Gastroesophageal sphincter (tissue), 3 donors: ENCODE measurements at regions not wholly inside any gene's neighbourhood (a gene's known extent, or its start where the extent isn't known, plus 50 kb on each side); places are given as distances from the start of the nearest gene placed in this dataset.

Experiments used
- CTCF ChIP-seq, 4 experiments: fragments of 200-600 bp in 2 of 4; fragments of 450-650 bp in 2 of 4; sonication (generic) in 1 of 4; IDR thresholded peaks; one replicate each; pipeline ENCODE4 v1.5.1; 2017 to 2019; ENCODE audit warnings: antibody characterized with exemption in 4 of 4, mild to moderate bottlenecking in 2 of 4, moderate library complexity in 2 of 4
- EP300 ChIP-seq: sonication (generic); formaldehyde crosslinking; IDR thresholded peaks from one replicate; pipeline ENCODE4 v1.6.1; 2017; ENCODE audit warnings: antibody characterized with exemption, mild to moderate bottlenecking
- POLR2A ChIP-seq, 2 donors: fragments of 450-650 bp; IDR thresholded peaks; one replicate each; pipeline ENCODE4 v1.6.1; 2017; ENCODE audit warnings: antibody characterized with exemption in 2 of 2, mild to moderate bottlenecking in 2 of 2, moderate library complexity in 1 of 2
- POLR2AphosphoS5 ChIP-seq: sonication (generic); formaldehyde crosslinking; IDR thresholded peaks from one replicate; pipeline ENCODE4 v1.6.1; 2017; ENCODE audit warnings: antibody characterized with exemption

- TF ChIP-seq POLR2AphosphoS5 (no peak), CTCF (IDR thresholded peaks at IDR 0.05) (no peak), POLR2A (IDR thresholded peaks at IDR 0.05) (no peak), EP300 (no peak)
Observed at GRCh38 chr1:50328552-50328951, 94.7 kb downstream of the DMRTA2 start.
